ENCODE measurements at regions not wholly inside any gene's neighbourhood (a gene's known extent, or its start where the extent isn't known, plus 50 kb on each side); places are given as distances from the start of the nearest gene placed in this dataset.
A peak's percentile ranks its signal among the peaks of the same experiment; 100 is the strongest.

DNA sequence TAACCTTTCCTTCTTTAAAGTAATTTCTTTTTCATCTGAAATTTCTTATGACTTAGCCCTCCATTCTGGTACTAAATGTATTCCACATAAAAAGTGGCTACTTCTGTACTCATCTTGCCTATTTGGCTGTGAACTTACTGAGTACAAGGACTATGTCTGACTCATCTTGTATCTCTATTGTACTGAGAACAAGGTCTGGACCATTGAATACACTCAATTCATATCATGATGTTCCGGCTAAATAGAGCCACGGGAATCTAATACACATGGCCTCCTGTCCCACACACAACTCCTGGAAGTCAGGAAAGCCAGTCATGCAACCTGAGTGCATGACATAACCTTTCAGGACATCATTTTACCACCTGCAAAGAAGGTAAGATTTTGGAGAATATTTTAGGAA is 203.9 kb downstream of the PLK2 start:
- Histone ChIP-seq H3K36me3 (ENCODE audit: control insufficient read depth, insufficient read depth, low read length) (no peaks in the 10 kb centered on the region), H3K27me3 (ENCODE audit: control insufficient read depth, insufficient read depth, low read length) (no peaks in the 10 kb centered on the region), H3K9me3 (ENCODE audit: control insufficient read depth, insufficient read depth, low read depth, low read length) (no peaks in the 10 kb centered on the region), H3K4me3 (ENCODE audit: low read depth in 2 of 2, low read length in 2 of 2) (no peak overlapping the region), H3K27ac (ENCODE audit: low read length) (peak overlapping the region; percentile 69; the same call in 1 of the 2 replicates), H3K4me1 (ENCODE audit: control insufficient read depth, insufficient read depth, low read length) (peaks cover 18% of the 10 kb centered on the region)
- ChIA-PET CTCF (no interaction called here), POLR2A (no interaction called here)
- no peak for DNase-seq (ENCODE audit: low read depth, low spot score)
- intact Hi-C loops (cut with micrococcal nuclease; ENCODE audit: unreplicated experiment) (no loop called here), in situ Hi-C loops (cut with HindIII; ENCODE audit: low pct_unique_long_range_greater_than_20kb, low sequenced_read_pairs) (no loop called here)
- ATAC-seq, result no peak
- TF ChIP-seq TCF7L2 (IDR thresholded peaks at IDR 0.05; ENCODE audit: low read depth, low read length), result no peak
- TF ChIP-seq POLR2AphosphoS5 (IDR thresholded peaks at IDR 0.05; ENCODE audit: low read depth, low read length), result no peak
- TF ChIP-seq, protein P1, sequence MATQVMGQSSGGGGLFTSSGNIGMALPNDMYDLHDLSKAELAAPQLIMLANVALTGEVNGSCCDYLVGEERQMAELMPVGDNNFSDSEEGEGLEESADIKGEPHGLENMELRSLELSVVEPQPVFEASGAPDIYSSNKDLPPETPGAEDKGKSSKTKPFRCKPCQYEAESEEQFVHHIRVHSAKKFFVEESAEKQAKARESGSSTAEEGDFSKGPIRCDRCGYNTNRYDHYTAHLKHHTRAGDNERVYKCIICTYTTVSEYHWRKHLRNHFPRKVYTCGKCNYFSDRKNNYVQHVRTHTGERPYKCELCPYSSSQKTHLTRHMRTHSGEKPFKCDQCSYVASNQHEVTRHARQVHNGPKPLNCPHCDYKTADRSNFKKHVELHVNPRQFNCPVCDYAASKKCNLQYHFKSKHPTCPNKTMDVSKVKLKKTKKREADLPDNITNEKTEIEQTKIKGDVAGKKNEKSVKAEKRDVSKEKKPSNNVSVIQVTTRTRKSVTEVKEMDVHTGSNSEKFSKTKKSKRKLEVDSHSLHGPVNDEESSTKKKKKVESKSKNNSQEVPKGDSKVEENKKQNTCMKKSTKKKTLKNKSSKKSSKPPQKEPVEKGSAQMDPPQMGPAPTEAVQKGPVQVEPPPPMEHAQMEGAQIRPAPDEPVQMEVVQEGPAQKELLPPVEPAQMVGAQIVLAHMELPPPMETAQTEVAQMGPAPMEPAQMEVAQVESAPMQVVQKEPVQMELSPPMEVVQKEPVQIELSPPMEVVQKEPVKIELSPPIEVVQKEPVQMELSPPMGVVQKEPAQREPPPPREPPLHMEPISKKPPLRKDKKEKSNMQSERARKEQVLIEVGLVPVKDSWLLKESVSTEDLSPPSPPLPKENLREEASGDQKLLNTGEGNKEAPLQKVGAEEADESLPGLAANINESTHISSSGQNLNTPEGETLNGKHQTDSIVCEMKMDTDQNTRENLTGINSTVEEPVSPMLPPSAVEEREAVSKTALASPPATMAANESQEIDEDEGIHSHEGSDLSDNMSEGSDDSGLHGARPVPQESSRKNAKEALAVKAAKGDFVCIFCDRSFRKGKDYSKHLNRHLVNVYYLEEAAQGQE (IDR thresholded peaks at IDR 0.05; ENCODE audit: insufficient read depth in 1 of 2, low read depth in 2 of 2, low read length in 1 of 2), result no peak
- TF ChIP-seq SIN3A (IDR thresholded peaks at IDR 0.05; ENCODE audit: borderline replicate concordance, insufficient read depth, low read depth, low read length), result no peak
- TF ChIP-seq, protein P2, sequence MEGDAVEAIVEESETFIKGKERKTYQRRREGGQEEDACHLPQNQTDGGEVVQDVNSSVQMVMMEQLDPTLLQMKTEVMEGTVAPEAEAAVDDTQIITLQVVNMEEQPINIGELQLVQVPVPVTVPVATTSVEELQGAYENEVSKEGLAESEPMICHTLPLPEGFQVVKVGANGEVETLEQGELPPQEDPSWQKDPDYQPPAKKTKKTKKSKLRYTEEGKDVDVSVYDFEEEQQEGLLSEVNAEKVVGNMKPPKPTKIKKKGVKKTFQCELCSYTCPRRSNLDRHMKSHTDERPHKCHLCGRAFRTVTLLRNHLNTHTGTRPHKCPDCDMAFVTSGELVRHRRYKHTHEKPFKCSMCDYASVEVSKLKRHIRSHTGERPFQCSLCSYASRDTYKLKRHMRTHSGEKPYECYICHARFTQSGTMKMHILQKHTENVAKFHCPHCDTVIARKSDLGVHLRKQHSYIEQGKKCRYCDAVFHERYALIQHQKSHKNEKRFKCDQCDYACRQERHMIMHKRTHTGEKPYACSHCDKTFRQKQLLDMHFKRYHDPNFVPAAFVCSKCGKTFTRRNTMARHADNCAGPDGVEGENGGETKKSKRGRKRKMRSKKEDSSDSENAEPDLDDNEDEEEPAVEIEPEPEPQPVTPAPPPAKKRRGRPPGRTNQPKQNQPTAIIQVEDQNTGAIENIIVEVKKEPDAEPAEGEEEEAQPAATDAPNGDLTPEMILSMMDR (IDR thresholded peaks at IDR 0.05), result no peak
- BruUV-seq (replicated peaks), result no TSS peak

DNA sequence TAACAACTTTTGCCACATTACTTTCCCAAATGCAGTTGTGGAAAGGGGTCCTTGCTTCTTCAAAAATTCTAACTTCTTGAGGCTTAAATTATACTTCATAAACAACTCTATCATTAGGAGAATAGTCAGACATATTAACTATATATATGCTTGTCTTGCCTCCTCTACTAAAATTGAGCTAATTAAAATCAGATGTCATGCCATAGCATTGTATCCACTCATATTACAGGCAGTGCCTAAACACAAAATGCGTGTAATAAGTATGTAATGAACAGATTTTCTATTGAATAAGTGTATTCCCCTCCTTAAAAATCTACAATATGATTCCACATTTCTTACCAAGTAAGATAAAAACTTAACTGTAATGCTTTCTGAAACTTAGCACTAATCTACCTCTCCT is 204.5 kb downstream of the PLK2 start:
- intact Hi-C loops (cut with micrococcal nuclease; ENCODE audit: unreplicated experiment), result no loop called here
- no peak overlapping the region for H3K4me3 ChIP-seq (ENCODE audit: low read depth in 2 of 2, low read length in 2 of 2)
- no TSS peak for BruUV-seq (replicated peaks)
- H3K36me3 ChIP-seq (ENCODE audit: control insufficient read depth, insufficient read depth, low read length), result no peaks in the 10 kb centered on the region
- in situ Hi-C loops (cut with HindIII; ENCODE audit: low pct_unique_long_range_greater_than_20kb, low sequenced_read_pairs), result no loop called here
- H3K27me3 ChIP-seq (ENCODE audit: control insufficient read depth, insufficient read depth, low read length), result no peaks in the 10 kb centered on the region
- TF ChIP-seq, protein P1 (IDR thresholded peaks at IDR 0.05; ENCODE audit: insufficient read depth in 1 of 2, low read depth in 2 of 2, low read length in 1 of 2), result no peak
- no peak for TF ChIP-seq SIN3A (IDR thresholded peaks at IDR 0.05; ENCODE audit: borderline replicate concordance, insufficient read depth, low read depth, low read length)
- TF ChIP-seq POLR2AphosphoS5 (IDR thresholded peaks at IDR 0.05; ENCODE audit: low read depth, low read length), result no peak
- TF ChIP-seq, protein P2 (IDR thresholded peaks at IDR 0.05), result no peak
- TF ChIP-seq TCF7L2 (IDR thresholded peaks at IDR 0.05; ENCODE audit: low read depth, low read length), result no peak
- ChIA-PET CTCF (no interaction called here), POLR2A (no interaction called here)
- peaks cover 17% of the 10 kb centered on the region for H3K4me1 ChIP-seq (ENCODE audit: control insufficient read depth, insufficient read depth, low read length)
- H3K27ac ChIP-seq (ENCODE audit: low read length), result peak overlapping the region; percentile 44; the same call in 1 of the 2 replicates
- no peaks in the 10 kb centered on the region for H3K9me3 ChIP-seq (ENCODE audit: control insufficient read depth, insufficient read depth, low read depth, low read length)
- ATAC-seq (no peak), DNase-seq (ENCODE audit: low read depth, low spot score) (no peak)

Data from Panc1 (cell line).